Psoas muscle (tissue), 7 donors: ENCODE measurements at regions not wholly inside any gene's neighbourhood (a gene's known extent, or its start where the extent isn't known, plus 50 kb on each side); places are given as distances from the start of the nearest gene placed in this dataset.

ENCODE experiments used
- ATAC-seq, 4 donors: fragments of 200-7000 bp; cut with Tn5 transposase; one replicate each; pipeline ENCODE4 v1.9.1; 2020; ENCODE audit warnings: moderate library complexity in 3 of 4, mild to moderate bottlenecking in 2 of 4
- DNase-seq, 2 donors: peaks; one replicate each; pipeline ENCODE4 v3.0.0-alpha.2; 2020
- H3K27ac ChIP-seq: fragments of 200-600 bp; one replicate; pipeline ENCODE4 v1.8.0; 2022
- H3K27me3 ChIP-seq, 3 donors: fragments of 200-600 bp in 1 of 3; one replicate each; pipeline versions ENCODE4 v1.6.1 to v1.8.0; 2013 to 2022; ENCODE audit warnings: low read length in 2 of 3, mild to moderate bottlenecking in 2 of 3, moderate library complexity in 1 of 3; ENCODE audit not compliant: insufficient read depth in 3 of 3
- H3K36me3 ChIP-seq, 2 donors: fragments of 200-600 bp in 1 of 2; one replicate each; pipeline versions ENCODE4 v1.6.1 to v1.8.0; 2013 to 2022; ENCODE audit warnings: low read depth in 1 of 2, mild to moderate bottlenecking in 1 of 2, moderate library complexity in 1 of 2; ENCODE audit not compliant: insufficient read depth in 1 of 2
- H3K4me1 ChIP-seq: fragments of 200-600 bp; one replicate; pipeline ENCODE4 v1.8.0; 2022
- H3K4me3 ChIP-seq: fragments of 200-600 bp; one replicate; pipeline ENCODE4 v1.8.0; 2022; ENCODE audit warnings: mild to moderate bottlenecking
- H3K9me3 ChIP-seq: fragments of 200-600 bp; one replicate; pipeline ENCODE4 v1.8.0; 2022
- CTCF ChIP-seq: fragments of 200-600 bp; IDR thresholded peaks from one replicate; pipeline ENCODE4 v1.8.0; 2022; ENCODE audit warnings: antibody characterized with exemption
- WGBS, 3 donors: extraction: QIAGEN DNeasy Blood & Tissue Kit; methylation state at CpG; one replicate each; pipeline versions ENCODE4 v1.1.6 to v1.1.7; 2013; 5-methylcytosine and 5-hydroxymethylcytosine counted together
- intact Hi-C, 2 donors: fragments of 100-400 bp; cut with DNase I; formaldehyde crosslinking; loops; one replicate each; pipeline versions ENCODE4 v1.11.0 to v1.14.2; 2022
- donor health status: healthy with polysubstance abuse.
- donor health status: DM: no; HTN: no; CAD: no; lungs with moderate emphysema.
- donor health status: Bipolar disorder and iron deficiency.
- donor health status: healthy.
- donor health status: DM: yes; HTN: yes; CAD: no.
- donor health status: DM: no; HTN: no; CAD: no.
- donor health status: DM: yes; HTN: yes; CAD: no.

- H3K27ac ChIP-seq: peak overlapping the region; percentile 7
- WGBS, 3 donors: 11 to 16% (median 12%) methylated on average over 3 of the region's 3 CpGs
- intact Hi-C loops: loop anchor here in 1 of 2 donors (10.0 kb wide), 1 partner anchor 126 kb away; the partner anchor contains the start of gene SPRED1
- ATAC-seq (no peak), DNase-seq (no peak)
- H3K9me3 ChIP-seq: no peaks in the 10 kb centered on the region
- peaks cover 4% of the 10 kb centered on the region for H3K4me1 ChIP-seq
- H3K4me3 ChIP-seq: no peak overlapping the region
- H3K27me3 ChIP-seq: no peaks in the 10 kb centered on the region
- no peak for TF ChIP-seq CTCF
- no peaks in the 10 kb centered on the region for H3K36me3 ChIP-seq
Measured at GRCh38 chr15:38128341-38128781, 124.3 kb upstream of the SPRED1 start.

- ATAC-seq (no peak), DNase-seq (no peak)
- intact Hi-C loops: loop anchor here in 1 of 2 donors (10.0 kb wide), 1 partner anchor 126 kb away; the partner anchor contains the start of gene SPRED1
- Histone ChIP-seq H3K36me3 (no peaks in the 10 kb centered on the region), H3K4me3 (no peak overlapping the region), H3K27ac (peak overlapping the region; percentile 7), H3K4me1 (peaks cover 4% of the 10 kb centered on the region), H3K9me3 (no peaks in the 10 kb centered on the region), H3K27me3 (no peaks in the 10 kb centered on the region)
- TF ChIP-seq CTCF: no peak
- WGBS, 3 donors: 35 to 40% (median 36%) methylated on average over 2 of the region's 2 CpGs
Measured at GRCh38 chr15:38128921-38129320, 123.7 kb upstream of the SPRED1 start.

- intact Hi-C loops: loop anchor here in 1 of 2 donors (10.0 kb wide), 1 partner anchor 125 kb away; the partner anchor contains the start of gene SPRED1
- peak; percentile 65 to 80 (median 78) for ATAC-seq
- H3K27me3 ChIP-seq: no peaks in the 10 kb centered on the region
- 4 to 15% (median 6%) methylated on average over 12 of the region's 12 CpGs for WGBS, 3 donors
- DNase-seq: peak; percentile 66 to 68
- H3K4me1 ChIP-seq: peaks cover 4% of the 10 kb centered on the region
- peak overlapping the region; percentile 13 for H3K4me3 ChIP-seq
- peak overlapping the region; percentile 62 for H3K27ac ChIP-seq
- TF ChIP-seq CTCF: no peak
- H3K36me3 ChIP-seq: no peaks in the 10 kb centered on the region
- no peaks in the 10 kb centered on the region for H3K9me3 ChIP-seq
Measured at GRCh38 chr15:38129531-38130204, 123.0 kb upstream of the SPRED1 start.

- H3K36me3 ChIP-seq: no peaks in the 10 kb centered on the region
- H3K4me3 ChIP-seq: peak overlapping the region; percentile 13
- intact Hi-C loops: no loop called here
- H3K9me3 ChIP-seq: no peaks in the 10 kb centered on the region
- peak in 2 of 4 donors; percentile 11 to 14 for ATAC-seq
- no peaks in the 10 kb centered on the region for H3K27me3 ChIP-seq
- peaks cover 4% of the 10 kb centered on the region for H3K4me1 ChIP-seq
- peak overlapping the region; percentile 62 for H3K27ac ChIP-seq
- no peak for TF ChIP-seq CTCF
- no peak for DNase-seq
- 42 to 50% (median 47%) methylated on average over 8 of the region's 8 CpGs for WGBS, 3 donors
Measured at GRCh38 chr15:38130205-38130567, 122.5 kb upstream of the SPRED1 start.
